GM12865 (cell line): ENCODE measurements at regions not wholly inside any gene's neighbourhood (a gene's known extent, or its start where the extent isn't known, plus 50 kb on each side); places are given as distances from the start of the nearest gene placed in this dataset.

ENCODE experiments used
- DNase-seq: peaks from one replicate; pipeline ENCODE4 v3.0.0; 2010; ENCODE audit warnings: low read depth
- H3K4me3 ChIP-seq: 2 replicates; pipeline ENCODE4 v1.5.1; 2011; ENCODE audit warnings: mild to moderate bottlenecking, low read depth, low read length, control low read depth
- TF ChIP-seq, protein P1 (sequence below): IDR thresholded peaks from 2 replicates; pipeline ENCODE4 v1.5.1; 2011; ENCODE audit warnings: low read length, control low read depth, low read depth, inconsistent platforms; ENCODE audit not compliant: insufficient read depth; ENCODE audit errors: missing control alignments

DNA sequence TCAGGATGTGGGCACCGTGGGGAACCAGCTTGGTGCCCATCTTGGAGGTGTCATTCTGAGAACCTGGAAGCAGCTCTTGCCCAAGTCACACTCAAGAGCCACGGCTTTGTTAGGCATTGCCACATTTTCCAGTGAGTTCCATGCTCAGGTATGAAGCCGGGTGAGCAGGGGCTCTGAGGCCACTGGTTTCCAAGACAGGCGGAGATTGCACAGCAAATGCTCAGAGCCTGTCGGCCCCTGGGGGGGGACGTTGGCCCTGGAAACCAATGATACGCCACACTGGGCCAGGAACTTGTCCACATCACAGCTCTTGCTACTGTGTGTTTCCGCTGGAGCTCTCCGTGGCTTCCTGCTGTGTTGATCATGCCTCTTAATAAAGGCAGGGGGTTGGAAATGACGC, 52.5 kb upstream of the SALL3 start:
- DNase-seq: no peak
- no peak overlapping the region for H3K4me3 ChIP-seq
- TF ChIP-seq, protein P1, sequence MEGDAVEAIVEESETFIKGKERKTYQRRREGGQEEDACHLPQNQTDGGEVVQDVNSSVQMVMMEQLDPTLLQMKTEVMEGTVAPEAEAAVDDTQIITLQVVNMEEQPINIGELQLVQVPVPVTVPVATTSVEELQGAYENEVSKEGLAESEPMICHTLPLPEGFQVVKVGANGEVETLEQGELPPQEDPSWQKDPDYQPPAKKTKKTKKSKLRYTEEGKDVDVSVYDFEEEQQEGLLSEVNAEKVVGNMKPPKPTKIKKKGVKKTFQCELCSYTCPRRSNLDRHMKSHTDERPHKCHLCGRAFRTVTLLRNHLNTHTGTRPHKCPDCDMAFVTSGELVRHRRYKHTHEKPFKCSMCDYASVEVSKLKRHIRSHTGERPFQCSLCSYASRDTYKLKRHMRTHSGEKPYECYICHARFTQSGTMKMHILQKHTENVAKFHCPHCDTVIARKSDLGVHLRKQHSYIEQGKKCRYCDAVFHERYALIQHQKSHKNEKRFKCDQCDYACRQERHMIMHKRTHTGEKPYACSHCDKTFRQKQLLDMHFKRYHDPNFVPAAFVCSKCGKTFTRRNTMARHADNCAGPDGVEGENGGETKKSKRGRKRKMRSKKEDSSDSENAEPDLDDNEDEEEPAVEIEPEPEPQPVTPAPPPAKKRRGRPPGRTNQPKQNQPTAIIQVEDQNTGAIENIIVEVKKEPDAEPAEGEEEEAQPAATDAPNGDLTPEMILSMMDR: no peak

DNA sequence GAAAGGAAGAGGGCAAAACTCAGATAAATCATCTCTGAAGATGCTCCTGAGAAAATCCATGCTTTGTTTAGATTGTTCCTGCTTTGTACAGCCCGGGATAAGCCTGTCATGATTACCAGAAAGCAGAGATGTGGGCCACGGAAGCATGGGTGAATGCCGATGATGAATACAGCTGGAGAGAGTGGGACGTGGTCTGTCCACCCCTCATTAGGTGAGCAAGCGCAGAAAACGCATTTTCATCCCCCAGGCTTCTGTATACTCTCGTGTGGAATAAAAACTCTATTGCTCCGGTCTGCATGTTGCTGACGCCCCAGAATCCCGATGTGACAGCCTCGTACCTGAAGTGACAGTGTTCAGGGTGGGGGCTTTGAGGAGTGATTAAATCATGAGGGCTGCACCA, 52.0 kb upstream of the SALL3 start:
- no peak for DNase-seq
- H3K4me3 ChIP-seq: no peak overlapping the region
- TF ChIP-seq, protein P1: no peak

DNA sequence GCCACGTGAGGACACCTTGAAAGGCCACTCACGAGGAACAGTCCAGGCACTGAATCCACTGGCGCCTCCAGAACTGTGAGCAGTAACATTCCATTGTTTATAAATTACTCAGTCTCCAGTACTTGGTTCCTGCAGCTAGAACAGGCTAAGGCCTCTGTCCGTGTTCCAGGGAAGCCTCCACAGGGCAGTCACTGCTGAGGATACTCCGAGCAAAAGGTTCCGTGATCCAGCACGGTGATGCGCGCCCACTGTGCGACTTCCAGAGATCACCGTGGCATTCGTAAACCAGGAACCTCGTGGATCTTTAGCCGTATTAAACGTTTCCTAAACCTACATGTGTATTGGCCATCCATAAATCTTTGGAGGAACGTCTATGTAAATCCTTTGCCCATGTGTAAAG, 51.5 kb upstream of the SALL3 start:
- DNase-seq: no peak
- TF ChIP-seq, protein P1: no peak
- H3K4me3 ChIP-seq: no peak overlapping the region

DNA sequence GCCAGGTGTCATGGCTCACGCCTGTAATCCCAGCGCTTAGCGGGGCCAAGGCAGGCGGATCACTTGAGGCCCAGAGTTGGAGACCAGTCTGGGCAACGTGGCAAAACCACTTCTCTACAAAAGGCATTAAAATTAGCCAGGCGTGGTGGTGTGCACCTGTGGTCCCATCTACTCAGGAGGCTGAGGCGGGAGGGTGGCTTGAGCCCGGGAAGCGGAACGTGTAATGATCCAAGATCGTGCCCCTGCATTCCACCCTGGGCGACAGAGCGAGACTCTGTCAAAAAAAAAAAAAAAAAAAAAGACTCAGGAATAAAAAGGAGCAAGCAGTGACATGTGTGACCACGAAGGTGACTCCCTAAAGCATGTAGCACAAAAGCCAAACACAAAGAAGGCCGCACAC, 50.1 kb upstream of the SALL3 start:
- TF ChIP-seq, protein P1: no peak
- no peak overlapping the region for H3K4me3 ChIP-seq
- DNase-seq: no peak
